ENCODE measurements at regions not wholly inside any gene's neighbourhood (a gene's known extent, or its start where the extent isn't known, plus 50 kb on each side); places are given as distances from the start of the nearest gene placed in this dataset.

DNA sequence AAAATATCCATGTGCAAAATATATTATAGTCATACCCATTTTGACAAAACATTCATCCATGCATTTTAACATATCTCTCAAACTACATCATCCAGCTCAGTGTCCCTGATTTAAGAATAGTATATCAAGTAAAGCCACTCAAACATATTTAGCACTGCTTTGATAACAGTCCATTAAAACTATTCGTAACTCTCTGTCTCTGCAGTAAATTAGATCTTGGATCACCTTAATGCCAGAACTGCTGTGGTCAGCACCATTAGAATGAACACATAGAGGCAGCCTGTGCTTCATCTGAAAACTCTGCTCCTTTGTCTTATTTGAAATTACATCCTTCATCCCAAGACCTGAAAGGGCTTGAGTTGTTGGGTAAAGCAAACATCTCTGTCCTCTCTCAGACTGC lies 234.0 kb downstream of the MBD2 start:
- DNase-seq (no peak), ATAC-seq (no peak)
- Histone ChIP-seq H3K36me3 (no peaks in the 10 kb centered on the region), H3K27ac (no peak overlapping the region), H3K9me3 (no peaks in the 10 kb centered on the region), H3K4me1 (no peaks in the 10 kb centered on the region), H3K27me3 (no peaks in the 10 kb centered on the region), H3K4me3 (no peak overlapping the region)
- no peak for TF ChIP-seq POLR2A (IDR thresholded peaks at IDR 0.05)
- TF ChIP-seq, protein P1, sequence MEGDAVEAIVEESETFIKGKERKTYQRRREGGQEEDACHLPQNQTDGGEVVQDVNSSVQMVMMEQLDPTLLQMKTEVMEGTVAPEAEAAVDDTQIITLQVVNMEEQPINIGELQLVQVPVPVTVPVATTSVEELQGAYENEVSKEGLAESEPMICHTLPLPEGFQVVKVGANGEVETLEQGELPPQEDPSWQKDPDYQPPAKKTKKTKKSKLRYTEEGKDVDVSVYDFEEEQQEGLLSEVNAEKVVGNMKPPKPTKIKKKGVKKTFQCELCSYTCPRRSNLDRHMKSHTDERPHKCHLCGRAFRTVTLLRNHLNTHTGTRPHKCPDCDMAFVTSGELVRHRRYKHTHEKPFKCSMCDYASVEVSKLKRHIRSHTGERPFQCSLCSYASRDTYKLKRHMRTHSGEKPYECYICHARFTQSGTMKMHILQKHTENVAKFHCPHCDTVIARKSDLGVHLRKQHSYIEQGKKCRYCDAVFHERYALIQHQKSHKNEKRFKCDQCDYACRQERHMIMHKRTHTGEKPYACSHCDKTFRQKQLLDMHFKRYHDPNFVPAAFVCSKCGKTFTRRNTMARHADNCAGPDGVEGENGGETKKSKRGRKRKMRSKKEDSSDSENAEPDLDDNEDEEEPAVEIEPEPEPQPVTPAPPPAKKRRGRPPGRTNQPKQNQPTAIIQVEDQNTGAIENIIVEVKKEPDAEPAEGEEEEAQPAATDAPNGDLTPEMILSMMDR (IDR thresholded peaks at IDR 0.05): no peak
- WGBS (ENCODE audit: insufficient coverage, low coverage, low lambda C conversion rate, missing lambda C conversion rate): 75% methylated on average over 1 of the region's 1 CpG
- intact Hi-C loops (cut with DNase I): no loop called here

DNA sequence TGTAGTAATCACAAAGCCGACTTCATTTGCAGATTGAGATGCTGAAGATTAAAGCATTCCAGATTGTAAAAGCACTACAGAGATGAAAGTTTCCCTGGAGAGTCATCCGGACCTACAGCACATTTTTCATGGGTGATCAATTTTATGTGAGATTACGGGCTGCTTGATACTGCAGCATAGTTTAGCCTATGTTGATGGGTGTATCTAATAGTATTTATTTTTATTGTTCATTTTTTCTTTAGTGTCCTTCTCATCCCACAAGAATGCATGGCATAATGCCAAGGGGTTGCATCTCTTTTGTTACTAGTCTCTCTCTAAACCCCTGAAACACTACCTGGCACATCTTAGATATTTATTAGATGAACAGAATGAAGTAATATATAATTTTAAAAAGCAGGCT lies 240.4 kb downstream of the MBD2 start:
- Histone ChIP-seq H3K36me3 (no peaks in the 10 kb centered on the region), H3K27me3 (no peaks in the 10 kb centered on the region), H3K27ac (no peak overlapping the region), H3K9me3 (no peaks in the 10 kb centered on the region), H3K4me1 (no peaks in the 10 kb centered on the region), H3K4me3 (no peak overlapping the region)
- WGBS (ENCODE audit: insufficient coverage, low coverage, low lambda C conversion rate, missing lambda C conversion rate): 60% methylated on average over 3 of the region's 3 CpGs
- intact Hi-C loops (cut with DNase I): no loop called here
- ATAC-seq (no peak), DNase-seq (no peak)
- TF ChIP-seq POLR2A (IDR thresholded peaks at IDR 0.05): no peak
- TF ChIP-seq, protein P1 (IDR thresholded peaks at IDR 0.05): no peak

DNA sequence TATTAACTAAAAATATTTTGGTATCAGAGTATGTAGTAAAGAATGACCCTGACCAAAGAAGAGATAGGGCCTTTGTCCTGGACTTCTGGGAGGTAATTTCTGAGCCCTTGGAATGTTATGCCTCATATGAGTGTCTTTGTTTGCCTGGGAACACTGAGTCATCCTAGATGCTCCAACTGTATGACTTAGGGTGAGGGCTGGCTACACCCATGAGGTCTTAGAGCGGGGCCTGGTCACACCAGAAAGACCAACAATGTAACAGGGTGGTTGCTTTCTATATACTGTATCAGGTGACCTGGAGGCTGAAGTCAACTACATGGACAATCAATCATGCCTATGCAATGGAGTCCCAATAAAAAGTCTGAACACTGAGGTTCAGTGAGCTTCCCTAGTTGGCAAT lies 253.1 kb downstream of the MBD2 start:
- no peaks in the 10 kb centered on the region for H3K9me3 ChIP-seq
- H3K27me3 ChIP-seq: no peaks in the 10 kb centered on the region
- TF ChIP-seq POLR2A (IDR thresholded peaks at IDR 0.05): no peak
- TF ChIP-seq, protein P1 (IDR thresholded peaks at IDR 0.05): no peak
- no peak overlapping the region for H3K4me3 ChIP-seq
- DNase-seq (no peak), ATAC-seq (no peak)
- WGBS (ENCODE audit: insufficient coverage, low coverage, low lambda C conversion rate, missing lambda C conversion rate): 67% methylated on average over 1 of the region's 1 CpG
- no peak overlapping the region for H3K27ac ChIP-seq
- no peaks in the 10 kb centered on the region for H3K36me3 ChIP-seq
- no peaks in the 10 kb centered on the region for H3K4me1 ChIP-seq
- intact Hi-C loops (cut with DNase I): no loop called here

DNA sequence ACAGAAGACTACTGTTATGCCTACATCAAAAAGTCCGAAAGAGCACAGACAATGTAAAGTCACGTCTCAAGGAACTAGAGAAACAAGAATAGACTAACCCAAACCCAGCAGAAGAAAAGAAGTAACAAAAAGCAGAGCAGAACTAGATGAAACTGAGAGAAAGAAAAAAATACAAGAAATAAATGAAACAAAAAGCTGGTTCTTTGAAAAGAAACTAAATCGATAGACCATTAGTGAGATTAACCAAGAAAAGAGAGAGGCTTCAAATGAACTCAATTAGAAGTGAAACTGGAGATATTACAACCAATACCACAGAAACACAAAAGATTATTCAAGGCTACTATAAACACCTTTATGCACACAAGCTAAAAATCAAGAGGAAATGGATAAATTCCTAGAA lies 271.8 kb downstream of the MBD2 start:
- Histone ChIP-seq H3K4me1 (no peaks in the 10 kb centered on the region), H3K27ac (no peak overlapping the region), H3K4me3 (no peak overlapping the region), H3K36me3 (no peaks in the 10 kb centered on the region), H3K9me3 (no peaks in the 10 kb centered on the region), H3K27me3 (no peaks in the 10 kb centered on the region)
- DNase-seq (no peak), ATAC-seq (no peak)
- intact Hi-C loops (cut with DNase I): no loop called here
- no peak for TF ChIP-seq POLR2A (IDR thresholded peaks at IDR 0.05)
- TF ChIP-seq, protein P1 (IDR thresholded peaks at IDR 0.05): no peak
- 63% methylated on average over 3 of the region's 3 CpGs for WGBS (ENCODE audit: insufficient coverage, low coverage, low lambda C conversion rate, missing lambda C conversion rate)

DNA sequence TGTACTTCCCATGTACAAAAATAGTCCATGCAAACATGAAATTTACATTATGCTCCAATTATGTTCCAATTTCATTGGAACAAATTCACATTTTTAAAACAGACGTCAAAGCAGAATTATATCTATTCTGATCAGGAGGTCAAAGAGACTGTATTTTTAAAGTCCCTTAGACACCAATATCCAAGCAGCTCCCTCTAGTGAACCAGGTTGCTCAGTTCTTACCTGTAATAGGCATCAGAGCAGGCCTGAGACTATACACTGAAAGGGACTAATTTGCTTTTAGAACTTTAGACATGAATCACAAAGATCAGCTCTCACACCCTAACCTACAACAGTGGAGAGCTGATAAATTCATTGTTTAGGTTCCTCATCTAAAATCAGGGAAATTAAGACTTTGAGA lies 273.9 kb downstream of the MBD2 start:
- intact Hi-C loops (cut with DNase I): no loop called here
- Histone ChIP-seq H3K9me3 (no peaks in the 10 kb centered on the region), H3K4me3 (no peak overlapping the region), H3K36me3 (no peaks in the 10 kb centered on the region), H3K4me1 (no peaks in the 10 kb centered on the region), H3K27ac (no peak overlapping the region), H3K27me3 (no peaks in the 10 kb centered on the region)
- no peak for TF ChIP-seq POLR2A (IDR thresholded peaks at IDR 0.05)
- TF ChIP-seq, protein P1 (IDR thresholded peaks at IDR 0.05): no peak
- 64% methylated on average over 1 of the region's 1 CpG for WGBS (ENCODE audit: insufficient coverage, low coverage, low lambda C conversion rate, missing lambda C conversion rate)
- DNase-seq (no peak), ATAC-seq (no peak)
